ENCODE measurements at regions not wholly inside any gene's neighbourhood (a gene's known extent, or its start where the extent isn't known, plus 50 kb on each side); places are given as distances from the start of the nearest gene placed in this dataset.

DNA sequence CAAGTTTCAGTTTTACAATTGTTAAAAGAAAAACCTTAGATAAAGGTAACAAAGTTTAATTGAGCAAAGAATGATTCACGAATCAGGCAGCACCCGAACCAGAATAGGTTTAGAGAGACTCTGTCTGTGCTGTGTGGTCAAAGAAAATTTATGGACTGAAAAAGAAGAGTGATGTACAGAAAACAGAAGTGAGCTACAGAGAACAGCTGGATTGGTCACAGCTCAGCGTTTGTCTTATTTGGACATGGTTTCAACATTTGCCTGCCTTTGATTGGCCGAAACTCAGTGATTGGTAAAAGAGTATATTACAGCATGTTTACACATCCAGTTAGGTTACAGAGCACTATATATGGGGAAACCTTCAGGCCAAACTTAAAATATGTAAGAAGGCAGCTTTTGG is 703.2 kb upstream of the STXBP6 start:
- TF ChIP-seq SMC3 (IDR thresholded peaks at IDR 0.05; ENCODE audit: low read depth, low read length) (no peak), MAZ (IDR thresholded peaks at IDR 0.05; ENCODE audit: borderline replicate concordance, low read depth, low read length) (no peak), MXI1 (IDR thresholded peaks at IDR 0.05; ENCODE audit: borderline replicate concordance, low read depth, low read length) (no peak), POLR2A (IDR thresholded peaks at IDR 0.05; ENCODE audit: low read depth, low read length) (no peak), CEBPB (IDR thresholded peaks at IDR 0.05; ENCODE audit: low read depth, low read length) (no peak), NFE2L2 (IDR thresholded peaks at IDR 0.05; ENCODE audit: low read depth, low read length) (no peak)
- TF ChIP-seq, protein P1, sequence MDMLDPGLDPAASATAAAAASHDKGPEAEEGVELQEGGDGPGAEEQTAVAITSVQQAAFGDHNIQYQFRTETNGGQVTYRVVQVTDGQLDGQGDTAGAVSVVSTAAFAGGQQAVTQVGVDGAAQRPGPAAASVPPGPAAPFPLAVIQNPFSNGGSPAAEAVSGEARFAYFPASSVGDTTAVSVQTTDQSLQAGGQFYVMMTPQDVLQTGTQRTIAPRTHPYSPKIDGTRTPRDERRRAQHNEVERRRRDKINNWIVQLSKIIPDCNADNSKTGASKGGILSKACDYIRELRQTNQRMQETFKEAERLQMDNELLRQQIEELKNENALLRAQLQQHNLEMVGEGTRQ (IDR thresholded peaks at IDR 0.05; ENCODE audit: low read depth, low read length), result no peak
- no TSS peak for BruUV-seq (replicated peaks)
- in situ Hi-C loops (cut with MboI; ENCODE audit: low sequenced_read_pairs), result no loop called here
- H4K91ac ChIP-seq (ENCODE audit: insufficient read depth, low read depth, low read length), result no peak overlapping the region
- CTCF ChIA-PET, result no interaction called here
- no peak for DNase-seq
- intact Hi-C loops (cut with micrococcal nuclease), result no loop called here
- H3K23ac ChIP-seq (ENCODE audit: low read depth, low read length), result no peak overlapping the region
- H3K9me3 ChIP-seq (ENCODE audit: control insufficient read depth, insufficient read depth, low read length), result no peaks in the 10 kb centered on the region; the same call in 1 of the 2 replicates
- H3K4me2 ChIP-seq (ENCODE audit: low read depth, low read length), result no peak overlapping the region
- no peaks in the 10 kb centered on the region for H3K4me1 ChIP-seq (ENCODE audit: control insufficient read depth, insufficient read depth, low read length)
- H2BK15ac ChIP-seq (ENCODE audit: low read depth, low read length), result no peak overlapping the region
- no peak overlapping the region for H2BK5ac ChIP-seq (ENCODE audit: low read depth, low read length, poor library complexity, severe bottlenecking)
- H2BK120ac ChIP-seq (ENCODE audit: low read depth, low read length), result no peak overlapping the region
- no peak overlapping the region for H4K8ac ChIP-seq (ENCODE audit: low read depth in 2 of 2, low read length in 2 of 2)
- no peaks in the 10 kb centered on the region for H4K20me1 ChIP-seq (ENCODE audit: insufficient read depth, low read length)
- no peak overlapping the region for H3K9ac ChIP-seq (ENCODE audit: low read depth, low read length)
- no peak for ATAC-seq (ENCODE audit: low read depth)
- no peak overlapping the region for H4K5ac ChIP-seq (ENCODE audit: low read depth, low read length)
- no peak overlapping the region for H2BK20ac ChIP-seq (ENCODE audit: low read depth, low read length)
- H3K36me3 ChIP-seq (ENCODE audit: control insufficient read depth, insufficient read depth, low read length), result no peaks in the 10 kb centered on the region
- H3K27ac ChIP-seq (ENCODE audit: insufficient read depth, low read length), result no peak overlapping the region
- H3K56ac ChIP-seq (ENCODE audit: extremely low read depth, insufficient read depth, low read length), result no peak overlapping the region
- dilution Hi-C loops (cut with HindIII; ENCODE audit: low sequenced_read_pairs, unreplicated experiment), result no loop called here
- no peaks in the 10 kb centered on the region for H3K79me1 ChIP-seq (ENCODE audit: low read depth in 1 of 2, low read length in 2 of 2)
- H2AK5ac ChIP-seq (ENCODE audit: low read depth, low read length), result no peak overlapping the region
- no peak overlapping the region for H2AFZ ChIP-seq (replicated peaks; ENCODE audit: low read length, poor library complexity)
- POLR2A ChIA-PET (ENCODE audit: unreplicated experiment), result no interaction called here
- H3K4ac ChIP-seq (ENCODE audit: low read depth, low read length), result no peak overlapping the region
- no peak overlapping the region for H2AK9ac ChIP-seq (replicated peaks; ENCODE audit: low read depth, low read length, poor library complexity)
- H3K4me3 ChIP-seq (ENCODE audit: insufficient read depth, low read depth, low read length), result no peak overlapping the region
- H3K18ac ChIP-seq (ENCODE audit: low read depth, low read length), result no peak overlapping the region
- no peaks in the 10 kb centered on the region for H3K27me3 ChIP-seq (ENCODE audit: control insufficient read depth, insufficient read depth, low read length)
- no peak overlapping the region for H3K14ac ChIP-seq (replicated peaks; ENCODE audit: low read depth, low read length)
- no peaks in the 10 kb centered on the region for H3K9me1 ChIP-seq (ENCODE audit: insufficient read depth, low read length)
- WGBS, 2 experiments (ENCODE audit: extremely low coverage in 2 of 2, insufficient read length in 1 of 2), result 16% methylated on average over 2 of the region's 4 CpGs; no CpG with 5 or more reads in 1 of the 2 experiments
